Suprapubic skin (tissue), 4 donors: ENCODE measurements at regions not wholly inside any gene's neighbourhood (a gene's known extent, or its start where the extent isn't known, plus 50 kb on each side); places are given as distances from the start of the nearest gene placed in this dataset.

Experiments
- EP300 ChIP-seq: sonication (generic); formaldehyde crosslinking; IDR thresholded peaks from one replicate; pipeline ENCODE4 v1.6.1; 2017; ENCODE audit warnings: antibody characterized with exemption
- POLR2A ChIP-seq, 2 donors: fragments of 450-650 bp; IDR thresholded peaks; one replicate each; pipeline ENCODE4 v1.6.1; 2017; ENCODE audit warnings: antibody characterized with exemption in 2 of 2, mild to moderate bottlenecking in 2 of 2, moderate library complexity in 2 of 2
- POLR2AphosphoS5 ChIP-seq, 3 donors: sonication (generic); formaldehyde crosslinking; IDR thresholded peaks; one replicate each; pipeline ENCODE4 v1.6.1; 2017; ENCODE audit warnings: antibody characterized with exemption in 3 of 3
- TF ChIP-seq, protein P1 (sequence below), 2 donors: fragments of 200-600 bp in 1 of 2; fragments of 450-650 bp in 1 of 2; sonication (generic) in 1 of 2; IDR thresholded peaks; one replicate each; pipeline ENCODE4 v1.5.1; 2016 to 2019; ENCODE audit warnings: antibody characterized with exemption in 2 of 2, mild to moderate bottlenecking in 1 of 2, moderate library complexity in 1 of 2

DNA sequence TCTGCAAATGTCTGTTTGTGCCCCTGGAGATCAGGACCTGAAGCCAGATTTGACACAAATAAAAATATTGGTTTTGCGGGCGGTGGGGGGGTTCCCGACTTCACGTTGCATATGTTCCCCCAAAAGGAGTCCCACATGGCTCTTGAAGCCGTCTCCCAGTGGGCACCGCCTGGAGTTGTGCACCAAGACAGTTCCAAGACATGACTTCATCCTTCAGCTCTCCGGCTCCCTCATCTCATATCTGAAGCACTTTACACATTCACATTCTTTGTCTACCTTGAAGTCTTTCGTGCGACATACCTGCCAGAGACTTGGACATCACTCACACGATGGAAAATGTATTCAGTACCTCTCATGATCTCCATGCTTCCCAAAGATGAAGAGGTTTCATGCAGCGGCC is 362.8 kb upstream of the FOXK1 start:
- no peak for TF ChIP-seq POLR2A (IDR thresholded peaks at IDR 0.05)
- TF ChIP-seq, protein P1, sequence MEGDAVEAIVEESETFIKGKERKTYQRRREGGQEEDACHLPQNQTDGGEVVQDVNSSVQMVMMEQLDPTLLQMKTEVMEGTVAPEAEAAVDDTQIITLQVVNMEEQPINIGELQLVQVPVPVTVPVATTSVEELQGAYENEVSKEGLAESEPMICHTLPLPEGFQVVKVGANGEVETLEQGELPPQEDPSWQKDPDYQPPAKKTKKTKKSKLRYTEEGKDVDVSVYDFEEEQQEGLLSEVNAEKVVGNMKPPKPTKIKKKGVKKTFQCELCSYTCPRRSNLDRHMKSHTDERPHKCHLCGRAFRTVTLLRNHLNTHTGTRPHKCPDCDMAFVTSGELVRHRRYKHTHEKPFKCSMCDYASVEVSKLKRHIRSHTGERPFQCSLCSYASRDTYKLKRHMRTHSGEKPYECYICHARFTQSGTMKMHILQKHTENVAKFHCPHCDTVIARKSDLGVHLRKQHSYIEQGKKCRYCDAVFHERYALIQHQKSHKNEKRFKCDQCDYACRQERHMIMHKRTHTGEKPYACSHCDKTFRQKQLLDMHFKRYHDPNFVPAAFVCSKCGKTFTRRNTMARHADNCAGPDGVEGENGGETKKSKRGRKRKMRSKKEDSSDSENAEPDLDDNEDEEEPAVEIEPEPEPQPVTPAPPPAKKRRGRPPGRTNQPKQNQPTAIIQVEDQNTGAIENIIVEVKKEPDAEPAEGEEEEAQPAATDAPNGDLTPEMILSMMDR (IDR thresholded peaks at IDR 0.05): no peak
- no peak for TF ChIP-seq EP300
- no peak for TF ChIP-seq POLR2AphosphoS5 (IDR thresholded peaks at IDR 0.05)
